Activated CD4-positive, alpha-beta memory T cell treated with anti-CD3 and anti-CD28 coated beads for 36 hours (primary cell): ENCODE measurements at regions not wholly inside any gene's neighbourhood (a gene's known extent, or its start where the extent isn't known, plus 50 kb on each side); places are given as distances from the start of the nearest gene placed in this dataset.
"Not testable (repeated sequence)": the region's sequence is repeated elsewhere in the genome, so short reads cannot be mapped to it uniquely, and the experiment has no call there.

Experiments used
- CTCF ChIA-PET: fragments of 350-600 bp; sonication (Branson Sonifier 250); formaldehyde crosslinking; loops from one replicate; lab custom pipeline; 2021; ENCODE audit warnings: antibody characterized with exemption, inconsistent platforms; lab: Charles Lee
- POLR2A ChIA-PET: fragments of 350-600 bp; sonication (Branson Sonifier 250); formaldehyde crosslinking; loops from one replicate; lab custom pipeline; 2021; ENCODE audit warnings: antibody characterized with exemption; lab: Charles Lee
- DNase-seq: peaks from one replicate; pipeline ENCODE4 v3.0.0-alpha.2; 2020
- H3K27ac Mint-ChIP-seq: one replicate; pipeline ENCODE4 v1.8.0; 2021; ENCODE audit warnings: mixed read lengths
- H3K27me3 Mint-ChIP-seq: one replicate; pipeline ENCODE4 v1.8.0; 2021; ENCODE audit warnings: mixed read lengths
- H3K36me3 Mint-ChIP-seq: one replicate; pipeline ENCODE4 v1.8.0; 2021; ENCODE audit warnings: mixed read lengths
- H3K4me1 Mint-ChIP-seq: one replicate; pipeline ENCODE4 v1.8.0; 2021; ENCODE audit warnings: low read depth, mixed read lengths
- H3K4me3 Mint-ChIP-seq: one replicate; pipeline ENCODE4 v1.8.0; 2021; ENCODE audit warnings: mild to moderate bottlenecking, mixed read lengths
- H3K9me3 Mint-ChIP-seq: one replicate; pipeline ENCODE4 v1.8.0; 2021; ENCODE audit warnings: mixed read lengths
- intact Hi-C: fragments of 100-400 bp; cut with micrococcal nuclease; formaldehyde crosslinking; loops from one replicate; pipeline ENCODE4 v1.15.1; 2023

GRCh38 chr14:81584495-81584894 is 50.8 kb upstream of the SEL1L start:
- peaks cover 3% of the 10 kb centered on the region for H3K36me3 Mint-ChIP-seq
- no peak overlapping the region for H3K27ac Mint-ChIP-seq
- intact Hi-C loops, result no loop called here
- no peak overlapping the region for H3K4me3 Mint-ChIP-seq
- CTCF ChIA-PET, result no interaction called here
- peaks cover 10% of the 10 kb centered on the region for H3K9me3 Mint-ChIP-seq
- peaks cover 9% of the 10 kb centered on the region for H3K27me3 Mint-ChIP-seq
- no peaks in the 10 kb centered on the region for H3K4me1 Mint-ChIP-seq
- no peak for DNase-seq
- POLR2A ChIA-PET, result no interaction called here

GRCh38 chr14:81589381-81590065 is 55.9 kb upstream of the SEL1L start:
- H3K4me3 Mint-ChIP-seq, result no peak overlapping the region

GRCh38 chr14:81591266-81591665 is 57.6 kb upstream of the SEL1L start:
- no peak for DNase-seq
- Mint-ChIP-seq H3K27me3 (peaks cover 6% of the 10 kb centered on the region), H3K4me3 (no peak overlapping the region), H3K36me3 (no peaks in the 10 kb centered on the region), H3K4me1 (no peaks in the 10 kb centered on the region), H3K9me3 (no peaks in the 10 kb centered on the region), H3K27ac (no peak overlapping the region)
- ChIA-PET POLR2A (interaction anchor here (0.9 kb wide), 1 partner anchor 8 kb away, joined by 3 read pairs; no protein-coding TSS in a partner anchor), CTCF (interaction anchor here (0.7 kb wide), 1 partner anchor 9 kb away, joined by 3 read pairs; no protein-coding TSS in a partner anchor)
- intact Hi-C loops, result no loop called here

More at GRCh38 chr14:81589381-81590065, 55.9 kb upstream of the SEL1L start:
- H3K27me3 Mint-ChIP-seq, result peaks cover 4% of the 10 kb centered on the region
- POLR2A ChIA-PET, result no interaction called here
- no peaks in the 10 kb centered on the region for H3K4me1 Mint-ChIP-seq
- intact Hi-C loops, result no loop called here
- no peaks in the 10 kb centered on the region for H3K36me3 Mint-ChIP-seq
- no peak for DNase-seq
- CTCF ChIA-PET, result no interaction called here
- no peaks in the 10 kb centered on the region for H3K9me3 Mint-ChIP-seq
- H3K27ac Mint-ChIP-seq, result no peak overlapping the region

DNA sequence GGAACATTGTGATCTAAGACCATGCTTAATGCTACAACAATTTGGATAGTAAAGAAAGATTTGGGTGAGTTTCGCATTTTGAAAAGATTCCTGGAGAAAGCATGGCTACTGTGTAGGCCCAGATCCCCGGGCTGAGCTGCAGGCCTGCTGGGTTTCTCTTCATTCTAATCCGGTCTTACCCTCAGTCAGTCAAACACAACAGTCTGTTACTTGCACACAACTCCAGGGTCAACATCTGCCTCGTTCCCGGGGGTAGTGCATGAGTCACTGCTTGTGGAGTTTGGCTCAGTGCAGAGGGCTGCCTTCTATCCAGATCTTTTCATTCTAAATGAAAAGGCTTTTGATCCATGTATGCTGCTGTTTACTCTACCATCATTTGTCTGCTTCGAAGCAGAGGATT is 60.4 kb upstream of the SEL1L start:
- no peak overlapping the region for H3K4me3 Mint-ChIP-seq
- no peaks in the 10 kb centered on the region for H3K4me1 Mint-ChIP-seq
- CTCF ChIA-PET, result no interaction called here
- POLR2A ChIA-PET, result no interaction called here
- H3K27me3 Mint-ChIP-seq, result peaks cover 8% of the 10 kb centered on the region
- no peaks in the 10 kb centered on the region for H3K36me3 Mint-ChIP-seq
- intact Hi-C loops, result no loop called here
- no peaks in the 10 kb centered on the region for H3K9me3 Mint-ChIP-seq
- no peak for DNase-seq
- no peak overlapping the region for H3K27ac Mint-ChIP-seq

DNA sequence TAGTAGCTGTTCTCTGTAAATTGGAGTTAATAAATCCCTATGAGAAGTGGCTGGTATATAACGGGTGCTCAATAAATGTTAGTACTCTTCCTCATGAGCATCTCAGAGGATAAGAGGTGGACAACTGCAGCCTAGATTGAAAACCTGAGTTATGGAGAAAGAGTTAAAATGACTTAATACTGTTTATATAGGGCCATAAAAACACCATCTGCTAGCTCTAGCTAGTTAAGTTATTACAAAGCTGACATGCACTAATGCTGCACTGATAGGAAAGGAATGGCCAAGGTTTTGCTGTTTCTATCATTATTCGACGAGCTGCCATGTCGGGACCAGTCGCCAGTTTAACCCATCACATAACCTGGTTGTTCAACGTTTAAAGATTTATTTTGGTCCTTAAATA is 72.0 kb upstream of the SEL1L start:
- H3K9me3 Mint-ChIP-seq, result no peaks in the 10 kb centered on the region
- H3K4me1 Mint-ChIP-seq, result no peaks in the 10 kb centered on the region
- no peak for DNase-seq
- POLR2A ChIA-PET, result no interaction called here
- H3K4me3 Mint-ChIP-seq, result no peak overlapping the region
- no peak overlapping the region for H3K27ac Mint-ChIP-seq
- CTCF ChIA-PET, result no interaction called here
- no peaks in the 10 kb centered on the region for H3K36me3 Mint-ChIP-seq
- H3K27me3 Mint-ChIP-seq, result peaks cover 5% of the 10 kb centered on the region
- intact Hi-C loops, result no loop called here

- ChIA-PET CTCF (no interaction called here), POLR2A (no interaction called here)
- no peaks in the 10 kb centered on the region for H3K9me3 Mint-ChIP-seq
- no peaks in the 10 kb centered on the region for H3K4me1 Mint-ChIP-seq
- H3K27ac Mint-ChIP-seq, result no peak overlapping the region
- no peak for DNase-seq
- no peak overlapping the region for H3K4me3 Mint-ChIP-seq
- intact Hi-C loops, result no loop called here
- no peaks in the 10 kb centered on the region for H3K27me3 Mint-ChIP-seq
- no peaks in the 10 kb centered on the region for H3K36me3 Mint-ChIP-seq
Measured at GRCh38 chr14:81613341-81614045, 79.8 kb upstream of the SEL1L start.

GRCh38 chr14:81614302-81614701 is 80.6 kb upstream of the SEL1L start:
- H3K4me1 Mint-ChIP-seq, H3K9me3 Mint-ChIP-seq, H3K27ac Mint-ChIP-seq, H3K36me3 Mint-ChIP-seq, H3K4me3 Mint-ChIP-seq, CTCF ChIA-PET, intact Hi-C loops, H3K27me3 Mint-ChIP-seq, DNase-seq, POLR2A ChIA-PET: not testable (repeated sequence)

DNA sequence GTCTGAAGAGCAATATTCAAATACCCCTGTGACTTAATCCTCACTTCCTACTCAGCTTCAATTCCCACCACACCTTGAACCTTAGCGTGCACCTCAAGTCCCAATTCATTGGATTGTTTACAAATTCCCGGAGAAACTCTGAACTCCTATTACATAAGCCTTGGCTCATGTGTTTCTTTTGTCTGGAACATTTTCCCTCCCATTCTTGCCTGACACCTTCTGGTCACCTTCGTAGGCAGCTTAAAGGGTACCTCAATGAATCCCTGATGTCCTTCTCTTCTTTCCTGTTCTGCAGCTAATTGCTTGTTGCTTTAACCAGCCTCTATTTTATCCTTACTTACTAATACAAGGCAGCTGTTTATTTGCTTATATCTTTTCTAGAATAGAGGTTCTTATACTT is 85.0 kb upstream of the SEL1L start:
- Mint-ChIP-seq H3K36me3 (no peaks in the 10 kb centered on the region), H3K9me3 (no peaks in the 10 kb centered on the region), H3K27ac (no peak overlapping the region), H3K4me1 (no peaks in the 10 kb centered on the region), H3K27me3 (peaks cover 4% of the 10 kb centered on the region), H3K4me3 (no peak overlapping the region)
- ChIA-PET POLR2A (no interaction called here), CTCF (no interaction called here)
- DNase-seq, result no peak
- intact Hi-C loops, result no loop called here

DNA sequence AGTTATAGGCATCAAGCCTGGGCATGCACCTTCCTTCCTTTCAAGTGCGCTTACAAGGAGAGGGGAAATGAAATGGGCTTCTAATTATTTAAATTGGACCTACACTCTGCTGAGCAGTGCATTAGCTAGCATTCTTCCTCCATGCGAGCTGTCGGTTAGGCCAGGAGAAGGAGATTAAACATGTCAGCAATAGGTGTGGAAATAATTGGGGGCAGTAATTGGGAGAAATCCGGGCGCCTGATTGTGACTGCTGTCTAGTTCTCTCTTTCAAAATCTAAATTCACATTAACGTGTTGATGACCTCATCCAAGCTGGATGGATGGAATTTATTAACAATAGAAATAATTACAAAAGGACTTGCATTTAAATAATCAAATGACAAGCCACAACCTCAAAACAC is 86.2 kb upstream of the SEL1L start:
- Mint-ChIP-seq H3K4me1 (no peaks in the 10 kb centered on the region), H3K36me3 (no peaks in the 10 kb centered on the region), H3K27me3 (peaks cover 4% of the 10 kb centered on the region), H3K9me3 (no peaks in the 10 kb centered on the region), H3K4me3 (no peak overlapping the region), H3K27ac (no peak overlapping the region)
- POLR2A ChIA-PET, result no interaction called here
- CTCF ChIA-PET, result no interaction called here
- no peak for DNase-seq
- intact Hi-C loops, result loop anchor here (10.0 kb wide), 1 partner anchor 375 kb away; no protein-coding TSS in a partner anchor

DNA sequence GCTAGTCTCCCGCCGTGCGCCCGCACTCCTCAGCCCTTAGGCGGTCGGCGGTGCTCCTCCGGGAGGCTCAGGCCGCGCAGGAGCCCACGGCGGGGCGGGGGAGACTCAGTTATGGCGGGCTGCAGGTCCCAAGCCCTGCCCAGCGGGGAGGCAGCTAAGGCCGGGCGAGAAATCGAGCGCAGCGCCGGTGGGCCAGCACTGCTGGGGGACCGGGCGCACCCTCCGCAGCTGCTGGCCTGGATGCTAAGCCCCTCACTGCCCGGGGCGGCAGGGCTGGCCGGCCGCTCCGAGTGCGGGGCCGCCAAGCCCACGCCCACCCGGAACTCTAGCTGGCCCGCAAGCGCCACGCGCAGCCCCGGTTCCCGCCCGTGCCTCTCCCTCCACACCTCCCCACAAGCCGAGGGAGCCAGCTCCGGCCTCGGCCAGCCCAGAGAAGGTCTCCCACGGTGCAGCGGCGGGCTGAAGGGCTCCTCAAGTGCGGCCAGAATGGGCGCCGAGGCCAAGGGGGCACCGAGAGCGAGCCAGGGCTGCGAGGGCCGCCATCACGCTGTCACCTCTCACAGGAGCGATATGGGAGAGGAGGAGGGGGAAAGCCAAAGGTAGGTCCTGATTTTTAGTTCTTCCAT is 90.2 kb upstream of the SEL1L start:
- H3K4me3 Mint-ChIP-seq, H3K9me3 Mint-ChIP-seq, H3K27me3 Mint-ChIP-seq, H3K27ac Mint-ChIP-seq, POLR2A ChIA-PET, DNase-seq, H3K4me1 Mint-ChIP-seq, H3K36me3 Mint-ChIP-seq, CTCF ChIA-PET: not testable (repeated sequence)
- intact Hi-C loops, result loop anchor here (10.0 kb wide), 1 partner anchor 371 kb away; no protein-coding TSS in a partner anchor

GRCh38 chr14:81625343-81625742 is 91.7 kb upstream of the SEL1L start:
- H3K4me3 Mint-ChIP-seq, result no peak overlapping the region
- H3K9me3 Mint-ChIP-seq, result no peaks in the 10 kb centered on the region
- CTCF ChIA-PET, result interaction anchor here (1.3 to 1.4 kb wide), 2 partner anchors 9 to 59 kb away, joined by 3 to 4 read pairs; no protein-coding TSS in a partner anchor
- H3K27me3 Mint-ChIP-seq, result no peaks in the 10 kb centered on the region
- H3K27ac Mint-ChIP-seq, result no peak overlapping the region
- POLR2A ChIA-PET, result no interaction called here
- no peak for DNase-seq
- no peaks in the 10 kb centered on the region for H3K36me3 Mint-ChIP-seq
- intact Hi-C loops, result loop anchor here (10.0 kb wide), 1 partner anchor 369 kb away; no protein-coding TSS in a partner anchor
- H3K4me1 Mint-ChIP-seq, result no peaks in the 10 kb centered on the region

- Mint-ChIP-seq H3K27me3 (peaks cover 1% of the 10 kb centered on the region), H3K4me1 (no peaks in the 10 kb centered on the region), H3K36me3 (no peaks in the 10 kb centered on the region), H3K9me3 (no peaks in the 10 kb centered on the region), H3K27ac (no peak overlapping the region), H3K4me3 (no peak overlapping the region)
- CTCF ChIA-PET, result no interaction called here
- POLR2A ChIA-PET, result no interaction called here
- intact Hi-C loops, result no loop called here
- DNase-seq, result no peak
Measured at GRCh38 chr14:81632157-81632556, 98.5 kb upstream of the SEL1L start.
